Midbrain (tissue), 1 donor: ENCODE measurements at regions not wholly inside any gene's neighbourhood (a gene's known extent, or its start where the extent isn't known, plus 50 kb on each side); places are given as distances from the start of the nearest gene placed in this dataset.
"Not testable (repeated sequence)": the region's sequence is repeated elsewhere in the genome, so short reads cannot be mapped to it uniquely, and the experiment has no call there.

Experiments used
- DNase-seq: peaks from one replicate; lab custom pipeline; 2025; lab: John Stamatoyannopoulos, UW

DNA sequence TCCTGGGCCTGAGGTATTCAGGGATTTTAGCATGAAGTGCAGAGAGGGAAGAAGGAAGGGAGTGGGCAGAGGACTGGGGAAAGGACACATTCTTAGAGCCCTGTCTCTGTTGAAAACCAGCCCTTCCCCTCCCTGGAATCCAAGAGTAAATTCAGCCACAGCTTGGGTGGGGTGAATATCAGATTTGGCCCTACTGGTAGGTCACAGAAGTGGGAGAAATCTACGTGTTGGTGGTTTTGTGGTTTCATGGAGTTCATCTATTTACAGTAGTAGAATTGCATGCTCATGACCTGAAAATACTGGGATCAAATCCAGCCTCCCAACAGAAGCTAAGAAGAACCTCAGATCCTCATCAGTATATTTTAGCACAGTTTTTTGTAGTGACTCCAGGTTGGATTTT is 404.4 kb downstream of the BMP2 start:
- no peak for DNase-seq

- no peak for DNase-seq
Measured at GRCh38 chr20:7174554-7174953, 407.1 kb downstream of the BMP2 start.

DNA sequence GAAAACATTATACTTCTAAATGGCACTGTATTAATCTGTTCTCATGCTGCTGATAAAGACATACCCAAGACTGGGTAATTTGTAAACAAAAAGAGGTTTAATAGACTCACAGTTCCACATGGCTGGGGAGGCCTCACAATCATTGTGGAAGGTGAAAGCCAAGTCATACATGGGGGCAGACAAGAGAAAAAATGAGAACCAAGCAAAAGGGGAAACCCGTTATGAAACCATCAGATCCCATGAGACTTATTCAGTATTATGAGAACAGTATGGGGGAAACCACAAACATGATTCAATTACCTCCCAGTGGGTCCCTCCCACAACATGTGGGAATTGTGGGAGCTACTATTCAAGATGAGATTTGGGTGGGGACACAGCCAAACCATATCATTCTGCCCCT is 408.3 kb downstream of the BMP2 start:
- not testable (repeated sequence) for DNase-seq

DNA sequence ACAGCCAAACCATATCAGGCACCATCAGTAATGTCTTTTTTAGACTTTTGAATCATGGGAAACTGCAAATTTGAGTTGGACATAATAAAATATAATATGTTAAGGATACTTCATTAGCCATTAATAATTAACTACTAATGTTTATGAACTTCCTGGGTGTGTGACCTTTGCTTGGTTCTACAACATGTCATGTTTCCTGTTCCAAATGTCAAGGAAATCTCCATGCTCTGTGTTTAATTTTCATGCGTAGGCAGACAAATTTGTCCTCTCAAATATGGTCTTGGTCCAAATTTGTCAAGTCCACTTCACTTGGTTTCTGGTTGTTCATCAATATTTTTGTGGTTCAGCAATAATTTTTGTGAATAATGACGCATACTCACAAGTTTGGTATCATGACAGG is 410.5 kb downstream of the BMP2 start:
- DNase-seq, result no peak

GRCh38 chr20:7180256-7181045 is 413.0 kb downstream of the BMP2 start:
- no peak for DNase-seq

DNA sequence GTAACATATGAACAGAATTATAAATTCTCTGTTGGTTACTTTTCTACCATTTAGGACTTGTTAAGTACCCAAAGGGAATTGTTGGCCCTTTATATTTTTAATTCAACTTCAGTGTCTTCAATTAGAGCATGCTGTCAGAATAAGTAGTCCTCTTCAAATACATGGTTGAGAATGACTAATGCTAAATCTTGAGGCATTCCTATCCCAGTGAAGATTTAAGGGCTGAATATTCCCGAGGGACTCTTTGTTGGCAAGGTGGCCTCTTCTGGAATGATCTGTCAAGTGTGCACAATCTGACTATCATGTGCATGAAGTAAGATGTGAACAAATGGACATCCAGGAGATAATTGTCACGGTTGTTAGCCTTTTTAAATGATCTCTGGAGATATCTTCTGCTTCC is 421.7 kb downstream of the BMP2 start:
- DNase-seq, result no peak

DNA sequence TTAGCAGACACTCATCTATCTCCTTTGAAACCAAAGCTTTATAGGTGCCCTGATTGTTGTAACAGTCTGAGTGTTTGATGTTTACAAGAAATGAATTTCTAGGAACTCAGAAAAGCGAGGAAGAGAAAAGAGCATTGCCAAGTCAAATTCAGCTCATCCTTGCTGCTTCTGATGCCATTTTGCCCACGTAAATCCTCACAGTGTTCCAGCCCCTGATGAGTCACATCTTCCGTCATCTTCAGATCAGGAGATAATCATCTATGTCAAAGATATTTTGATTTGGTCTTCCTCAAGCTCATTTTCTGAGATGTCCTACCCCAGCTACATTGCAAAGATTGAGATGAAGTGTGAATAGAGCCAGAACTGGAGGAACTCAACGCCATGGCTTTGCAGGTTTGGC is 426.2 kb downstream of the BMP2 start:
- DNase-seq, result no peak

GRCh38 chr20:7195704-7196103 is 428.2 kb downstream of the BMP2 start:
- no peak for DNase-seq

GRCh38 chr20:7196481-7196880 is 429.0 kb downstream of the BMP2 start:
- DNase-seq, result no peak

DNA sequence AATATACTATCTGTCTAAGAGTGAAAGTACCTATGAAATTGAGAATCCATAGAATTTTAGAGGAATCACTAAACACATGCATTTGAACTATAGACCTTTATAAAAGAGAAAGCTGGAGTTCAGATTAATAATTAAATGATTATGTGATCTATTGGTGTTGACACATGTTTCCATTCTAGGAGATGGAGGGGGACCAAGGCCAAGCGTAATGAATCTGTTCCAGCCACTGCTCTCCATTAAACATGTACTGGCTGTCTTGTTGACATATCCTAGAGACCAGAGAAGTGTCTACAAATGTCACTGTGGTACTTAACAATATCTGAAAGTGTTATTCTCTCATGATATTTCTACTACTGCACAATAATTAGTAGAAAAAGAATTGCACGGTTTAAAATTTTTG is 432.4 kb downstream of the BMP2 start:
- no peak for DNase-seq

- DNase-seq, result no peak
Measured at GRCh38 chr20:7207186-7207798, 439.8 kb downstream of the BMP2 start.

GRCh38 chr20:7210910-7211309 is 443.4 kb downstream of the BMP2 start:
- DNase-seq, result no peak

DNA sequence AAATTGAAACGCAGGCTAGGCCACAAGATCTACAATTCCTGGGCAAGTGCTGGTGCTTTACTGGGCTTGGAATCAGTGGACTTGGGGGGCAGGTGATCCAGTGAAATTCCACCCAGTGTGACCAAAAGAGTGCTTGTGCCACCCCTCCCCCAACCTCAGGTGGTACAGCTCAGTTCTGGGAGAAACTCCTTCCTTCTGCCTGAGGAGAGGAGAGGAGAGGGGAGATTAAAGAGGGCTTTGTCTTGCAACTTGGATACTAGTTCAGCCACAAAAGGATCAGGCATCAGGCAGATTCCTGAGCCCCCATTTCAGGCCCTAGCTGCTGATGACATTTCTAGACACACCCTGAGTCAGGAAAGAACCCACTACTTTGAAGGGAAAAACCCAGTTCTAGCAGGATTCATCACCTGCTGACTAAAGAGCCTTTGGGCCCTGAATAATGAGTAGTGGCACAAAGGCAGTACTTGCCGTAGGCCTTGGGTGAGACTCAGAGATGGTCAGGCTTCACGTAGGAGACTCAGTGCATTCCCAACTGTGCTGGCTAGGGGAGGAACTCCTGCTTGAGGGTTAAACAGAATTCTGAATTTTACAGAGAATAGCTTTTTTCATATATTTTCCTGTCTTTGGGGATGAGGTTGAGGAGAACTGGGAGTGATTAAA is 446.7 kb downstream of the BMP2 start:
- DNase-seq, result no peak

DNA sequence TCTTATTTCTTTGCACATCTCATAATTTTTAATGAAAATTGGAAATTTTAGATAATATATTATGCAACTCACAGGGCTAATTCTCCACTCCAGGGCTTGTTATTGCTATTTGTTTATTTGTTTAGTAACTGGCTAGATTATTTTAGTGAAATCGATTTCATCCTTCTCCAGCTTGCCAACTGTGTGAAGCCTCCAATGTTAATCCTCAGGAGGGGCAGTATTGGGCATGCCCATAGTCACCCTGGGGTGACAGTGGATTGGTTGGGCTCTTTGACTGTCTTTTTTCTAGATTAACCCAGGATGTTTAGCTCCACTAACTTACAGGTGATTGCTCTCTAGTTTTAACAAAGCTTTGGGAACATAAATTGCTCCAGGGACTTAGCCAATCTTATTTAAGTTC is 450.1 kb downstream of the BMP2 start:
- no peak for DNase-seq

GRCh38 chr20:7220755-7221154 is 453.3 kb downstream of the BMP2 start:
- DNase-seq, result no peak

GRCh38 chr20:7226156-7226555 is 458.7 kb downstream of the BMP2 start:
- DNase-seq, result no peak

GRCh38 chr20:7231303-7231702 is 463.8 kb downstream of the BMP2 start:
- DNase-seq, result no peak

DNA sequence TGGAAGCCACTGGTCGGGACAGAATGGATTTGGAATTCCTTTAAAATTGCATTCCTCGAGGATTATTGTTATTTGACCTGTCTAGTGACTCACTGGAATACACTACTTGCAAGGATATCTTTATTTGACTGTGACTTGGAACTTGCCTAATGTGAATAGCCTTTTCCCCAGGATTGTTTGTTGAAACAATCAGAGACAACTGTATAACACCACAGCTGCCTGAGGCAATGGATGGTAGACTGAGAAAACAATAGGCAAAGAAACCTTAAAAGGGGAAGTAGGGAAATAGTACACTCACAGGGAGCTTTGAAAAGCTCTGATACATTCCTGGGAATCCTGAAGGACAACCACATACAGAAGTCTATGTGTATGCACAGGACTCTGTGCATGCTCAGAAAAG is 465.3 kb downstream of the BMP2 start:
- no peak for DNase-seq

GRCh38 chr20:7237251-7237650 is 469.8 kb downstream of the BMP2 start:
- DNase-seq, result no peak

DNA sequence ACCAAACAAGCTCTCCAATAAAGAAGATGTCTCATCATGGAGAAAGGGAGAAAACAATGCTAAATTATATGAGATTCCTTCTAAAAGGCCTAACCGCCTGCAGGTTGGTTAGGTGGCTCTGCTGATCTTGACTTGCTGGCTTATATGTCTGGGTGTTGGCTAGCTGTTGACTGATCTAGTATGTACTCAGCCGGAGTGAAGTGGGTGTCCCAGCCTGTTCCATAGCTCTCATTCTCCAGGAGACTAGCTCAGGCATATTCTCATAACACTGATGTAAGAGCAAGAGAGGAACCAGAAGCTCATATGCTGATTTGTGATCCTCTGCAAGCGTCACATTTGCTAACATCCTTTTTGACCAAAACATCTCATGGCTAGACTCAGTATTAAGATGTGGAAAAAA is 473.0 kb downstream of the BMP2 start:
- no peak for DNase-seq

- DNase-seq, result no peak
Measured at GRCh38 chr20:7248281-7249201, 481.1 kb downstream of the BMP2 start.

- DNase-seq, result no peak
Measured at GRCh38 chr20:7250337-7250736, 482.9 kb downstream of the BMP2 start.
